ENCODE measurements at regions not wholly inside any gene's neighbourhood (a gene's known extent, or its start where the extent isn't known, plus 50 kb on each side); places are given as distances from the start of the nearest gene placed in this dataset.

DNA sequence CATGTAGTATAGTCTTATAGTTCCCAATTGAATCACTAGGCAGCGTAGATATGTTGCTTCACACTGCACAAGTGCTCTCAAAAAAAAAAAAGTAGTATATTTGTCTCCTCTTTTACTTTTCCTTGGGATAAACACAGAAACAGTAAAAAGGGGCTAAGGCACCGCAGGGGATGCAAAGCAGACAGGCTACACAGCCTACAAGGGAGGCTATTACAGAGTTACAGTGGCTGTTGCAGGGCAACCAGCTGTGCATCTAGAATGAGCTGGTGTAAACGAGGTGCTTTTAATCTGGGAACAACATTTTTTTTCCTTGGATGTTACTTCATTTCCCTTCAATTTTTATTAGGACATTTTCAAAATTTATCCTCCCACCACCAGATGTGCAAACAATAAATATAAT is 1934.7 kb upstream of the CELF4 start:
- no peak for TF ChIP-seq CTCF (IDR thresholded peaks at IDR 0.05)
- TF ChIP-seq POLR2A (IDR thresholded peaks at IDR 0.05): no peak
